GM23338 (cell line): ENCODE measurements at regions not wholly inside any gene's neighbourhood (a gene's known extent, or its start where the extent isn't known, plus 50 kb on each side); places are given as distances from the start of the nearest gene placed in this dataset.

Experiments
- ATAC-seq: fragments of 200-7000 bp; cut with Tn5 transposase; 3 replicates; pipeline ENCODE4 v1.9.1; 2020
- DNase-seq: peaks from one replicate; pipeline ENCODE4 v3.0.0-alpha.2; 2015; ENCODE audit warnings: low spot score
- H2AFZ ChIP-seq: fragments of 200-600 bp; sonication (generic); 2 replicates; pipeline ENCODE4 v1.8.0; 2016; ENCODE audit warnings: antibody characterized with exemption, mild to moderate bottlenecking, moderate library complexity
- H3F3A ChIP-seq: fragments of 200-600 bp; sonication (generic); replicated peaks from 2 replicates; pipeline ENCODE4 v1.8.0; 2017; ENCODE audit warnings: antibody characterized with exemption, mixed run types, low read depth
- H3K27ac ChIP-seq: fragments of 200-600 bp; sonication (generic); 2 replicates; pipeline ENCODE4 v1.6.1; 2016; ENCODE audit warnings: low read depth
- H3K27me3 ChIP-seq: fragments of 200-600 bp; sonication (generic); 2 replicates; pipeline ENCODE4 v1.8.0; 2016; ENCODE audit warnings: mild to moderate bottlenecking, mixed run types, moderate library complexity; ENCODE audit not compliant: insufficient read depth
- H3K36me3 ChIP-seq: fragments of 200-600 bp; sonication (generic); 2 replicates; pipeline ENCODE4 v1.8.0; 2016; ENCODE audit warnings: mild to moderate bottlenecking; ENCODE audit not compliant: insufficient read depth
- H3K4me1 ChIP-seq: fragments of 200-600 bp; sonication (generic); 2 replicates; pipeline ENCODE4 v1.8.0; 2016; ENCODE audit warnings: mild to moderate bottlenecking, moderate library complexity; ENCODE audit not compliant: insufficient read depth
- H3K4me2 ChIP-seq: fragments of 200-600 bp; sonication (generic); 2 replicates; pipeline ENCODE4 v1.7.1; 2017; ENCODE audit warnings: mixed run types
- H3K4me3 ChIP-seq: fragments of 200-600 bp; sonication (generic); 2 replicates; pipeline ENCODE4 v1.6.1; 2016; ENCODE audit warnings: mixed run types
- H3K79me2 ChIP-seq: fragments of 200-600 bp; sonication (generic); replicated peaks from 2 replicates; pipeline ENCODE4 v1.8.0; 2017; ENCODE audit warnings: mild to moderate bottlenecking; ENCODE audit not compliant: insufficient read depth
- H3K9me2 ChIP-seq: fragments of 200-600 bp; sonication (generic); 2 replicates; pipeline ENCODE4 v1.8.0; 2017; ENCODE audit not compliant: insufficient read depth
- H4K20me1 ChIP-seq: fragments of 200-600 bp; sonication (generic); replicated peaks from 2 replicates; pipeline ENCODE4 v1.8.0; 2017; ENCODE audit warnings: mild to moderate bottlenecking; ENCODE audit not compliant: insufficient read depth
- H3K27ac Mint-ChIP-seq: 2 replicates; pipeline ENCODE4 v1.8.0; 2020; ENCODE audit warnings: inconsistent platforms, mild to moderate bottlenecking, moderate library complexity, mixed read lengths
- H3K27me3 Mint-ChIP-seq: 3 replicates; pipeline ENCODE4 v1.8.0; 2022; ENCODE audit warnings: low read depth, mild to moderate bottlenecking, moderate library complexity, mixed read lengths, inconsistent platforms; ENCODE audit not compliant: insufficient read depth, poor library complexity
- H3K36me3 Mint-ChIP-seq: 3 replicates; pipeline ENCODE4 v1.8.0; 2021; ENCODE audit warnings: low read depth, mild to moderate bottlenecking, inconsistent platforms, moderate library complexity, mixed read lengths
- H3K4me1 Mint-ChIP-seq: 3 replicates; pipeline ENCODE4 v1.8.0; 2020; ENCODE audit warnings: mild to moderate bottlenecking, inconsistent platforms, mixed read lengths
- H3K4me3 Mint-ChIP-seq: 3 replicates; pipeline ENCODE4 v1.8.0; 2021; ENCODE audit warnings: moderate library complexity, mild to moderate bottlenecking, inconsistent platforms, mixed read lengths
- H3K9me3 Mint-ChIP-seq: 3 replicates; pipeline ENCODE4 v1.8.0; 2020; ENCODE audit warnings: moderate library complexity, mild to moderate bottlenecking, inconsistent platforms, mixed read lengths
- CREB1 ChIP-seq: fragments of 250-450 bp; sonication (Bioruptor Pico); IDR thresholded peaks from 2 replicates; pipeline ENCODE4 v1.5.0; 2020; ENCODE audit warnings: low read depth, mild to moderate bottlenecking, moderate library complexity
- EZH2 ChIP-seq: fragments of 200-600 bp; sonication (generic); IDR thresholded peaks from one replicate; pipeline ENCODE4 v1.8.0; 2017; ENCODE audit warnings: antibody characterized with exemption, mild to moderate bottlenecking, low read depth; ENCODE audit not compliant: unreplicated experiment
- EZH2phosphoT487 ChIP-seq: fragments of 200-600 bp; sonication (generic); IDR thresholded peaks from one replicate; pipeline ENCODE4 v1.8.1; 2018; ENCODE audit warnings: antibody characterized with exemption; ENCODE audit not compliant: unreplicated experiment
- JUNB ChIP-seq: IDR thresholded peaks from one replicate; pipeline ENCODE4 v1.6.1; 2016; ENCODE audit warnings: antibody characterized with exemption; ENCODE audit not compliant: unreplicated experiment
- NANOG ChIP-seq: IDR thresholded peaks from 2 replicates; pipeline ENCODE4 v1.6.1; 2016; ENCODE audit warnings: antibody characterized with exemption, borderline replicate concordance
- POLR2AphosphoS5 ChIP-seq: IDR thresholded peaks from 2 replicates; pipeline ENCODE4 v1.6.1; 2016; ENCODE audit warnings: antibody characterized with exemption, low read depth
- STAT1 ChIP-seq: IDR thresholded peaks from one replicate; pipeline ENCODE4 v1.6.1; 2016; ENCODE audit warnings: antibody characterized with exemption; ENCODE audit not compliant: unreplicated experiment
- ZNF114 ChIP-seq: fragments of 250-450 bp; sonication (Bioruptor Pico); IDR thresholded peaks from 2 replicates; pipeline ENCODE4 v1.5.0; 2020; ENCODE audit warnings: mild to moderate bottlenecking, moderate library complexity
- ZNF331 ChIP-seq: fragments of 250-450 bp; sonication (Bioruptor Pico); IDR thresholded peaks from 2 replicates; pipeline ENCODE4 v1.5.0; 2020; ENCODE audit warnings: low read depth, mild to moderate bottlenecking, moderate library complexity
- TF ChIP-seq, protein P1 (sequence below): fragments of 250-450 bp; sonication (Bioruptor Pico); IDR thresholded peaks from 2 replicates; pipeline ENCODE4 v1.5.0; 2020; ENCODE audit warnings: mild to moderate bottlenecking, moderate library complexity
- TF ChIP-seq, protein P2 (sequence below): IDR thresholded peaks from one replicate; pipeline ENCODE4 v1.6.1; 2018; ENCODE audit warnings: antibody characterized with exemption; ENCODE audit not compliant: unreplicated experiment
- TF ChIP-seq, protein P3 (sequence below), 2 experiments: fragments of 200-600 bp in 1 of 2; sonication (generic) in 1 of 2; conservative IDR thresholded peaks; 2 replicates each; pipeline versions ENCODE4 v1.5.1 to v1.6.1; 2016 to 2017; ENCODE audit warnings: antibody characterized with exemption in 2 of 2, low read depth in 2 of 2, mild to moderate bottlenecking in 2 of 2, moderate library complexity in 1 of 2
- TF ChIP-seq, protein P4 (sequence below): IDR thresholded peaks from 2 replicates; pipeline ENCODE4 v1.6.1; 2016; ENCODE audit warnings: antibody characterized with exemption

DNA sequence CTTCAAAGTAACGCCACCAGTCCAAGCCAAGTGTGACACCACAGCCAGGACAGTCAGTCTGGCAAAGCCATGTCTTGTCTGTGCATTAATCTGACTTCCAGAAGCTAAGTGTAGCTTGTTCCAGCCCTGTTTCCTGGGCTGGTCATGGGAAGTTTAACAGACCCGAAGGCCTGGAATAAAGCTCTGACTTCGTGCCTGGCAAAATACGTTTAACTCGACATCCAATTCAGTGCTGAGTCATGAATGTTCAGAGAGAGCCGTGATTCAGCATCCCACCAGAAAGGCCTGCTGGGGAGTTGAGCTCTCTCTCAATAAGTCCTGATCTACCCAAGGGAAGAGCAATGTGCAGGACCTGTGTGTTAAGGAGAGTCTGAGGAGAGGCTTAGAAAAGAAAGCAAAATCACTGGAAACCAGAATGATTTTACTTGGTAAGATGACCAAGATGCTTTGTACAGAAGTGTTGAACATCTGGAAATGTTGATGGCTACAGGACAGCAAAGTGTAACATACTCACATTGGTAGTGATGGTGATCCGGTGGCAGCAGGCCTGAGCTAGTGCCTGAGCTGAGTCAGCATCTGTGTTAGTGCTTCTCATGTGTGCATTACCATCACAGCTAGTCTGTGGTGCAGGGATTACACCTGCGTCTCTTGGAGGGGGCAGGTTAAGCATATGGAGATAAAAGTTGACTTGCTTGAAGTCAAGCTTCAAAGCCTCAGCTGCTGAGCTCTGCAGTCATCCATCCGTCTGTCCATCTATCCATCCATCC, 743.7 kb upstream of the HS6ST1 start:
- no peaks in the 10 kb centered on the region for H3K4me1 ChIP-seq
- H3K27me3 Mint-ChIP-seq = peaks cover 3% of the 10 kb centered on the region
- no peak overlapping the region for H3K27ac ChIP-seq
- H3K9me2 ChIP-seq = no peaks in the 10 kb centered on the region
- no peaks in the 10 kb centered on the region for H3K36me3 ChIP-seq
- no peak overlapping the region for H3K4me3 Mint-ChIP-seq
- H3K27ac Mint-ChIP-seq = no peak overlapping the region
- no peaks in the 10 kb centered on the region for H3K36me3 Mint-ChIP-seq
- no peak for ATAC-seq
- H4K20me1 ChIP-seq = no peaks in the 10 kb centered on the region
- no peaks in the 10 kb centered on the region for H3K79me2 ChIP-seq
- no peak overlapping the region for H3K4me2 ChIP-seq
- no peaks in the 10 kb centered on the region for H3K4me1 Mint-ChIP-seq
- DNase-seq = no peak
- H3K4me3 ChIP-seq = no peak overlapping the region
- H2AFZ ChIP-seq = peak overlapping the region; percentile 18; the same call in 1 of the 2 replicates
- no peaks in the 10 kb centered on the region for H3K27me3 ChIP-seq
- H3F3A ChIP-seq = no peaks in the 10 kb centered on the region
- TF ChIP-seq, protein P1, sequence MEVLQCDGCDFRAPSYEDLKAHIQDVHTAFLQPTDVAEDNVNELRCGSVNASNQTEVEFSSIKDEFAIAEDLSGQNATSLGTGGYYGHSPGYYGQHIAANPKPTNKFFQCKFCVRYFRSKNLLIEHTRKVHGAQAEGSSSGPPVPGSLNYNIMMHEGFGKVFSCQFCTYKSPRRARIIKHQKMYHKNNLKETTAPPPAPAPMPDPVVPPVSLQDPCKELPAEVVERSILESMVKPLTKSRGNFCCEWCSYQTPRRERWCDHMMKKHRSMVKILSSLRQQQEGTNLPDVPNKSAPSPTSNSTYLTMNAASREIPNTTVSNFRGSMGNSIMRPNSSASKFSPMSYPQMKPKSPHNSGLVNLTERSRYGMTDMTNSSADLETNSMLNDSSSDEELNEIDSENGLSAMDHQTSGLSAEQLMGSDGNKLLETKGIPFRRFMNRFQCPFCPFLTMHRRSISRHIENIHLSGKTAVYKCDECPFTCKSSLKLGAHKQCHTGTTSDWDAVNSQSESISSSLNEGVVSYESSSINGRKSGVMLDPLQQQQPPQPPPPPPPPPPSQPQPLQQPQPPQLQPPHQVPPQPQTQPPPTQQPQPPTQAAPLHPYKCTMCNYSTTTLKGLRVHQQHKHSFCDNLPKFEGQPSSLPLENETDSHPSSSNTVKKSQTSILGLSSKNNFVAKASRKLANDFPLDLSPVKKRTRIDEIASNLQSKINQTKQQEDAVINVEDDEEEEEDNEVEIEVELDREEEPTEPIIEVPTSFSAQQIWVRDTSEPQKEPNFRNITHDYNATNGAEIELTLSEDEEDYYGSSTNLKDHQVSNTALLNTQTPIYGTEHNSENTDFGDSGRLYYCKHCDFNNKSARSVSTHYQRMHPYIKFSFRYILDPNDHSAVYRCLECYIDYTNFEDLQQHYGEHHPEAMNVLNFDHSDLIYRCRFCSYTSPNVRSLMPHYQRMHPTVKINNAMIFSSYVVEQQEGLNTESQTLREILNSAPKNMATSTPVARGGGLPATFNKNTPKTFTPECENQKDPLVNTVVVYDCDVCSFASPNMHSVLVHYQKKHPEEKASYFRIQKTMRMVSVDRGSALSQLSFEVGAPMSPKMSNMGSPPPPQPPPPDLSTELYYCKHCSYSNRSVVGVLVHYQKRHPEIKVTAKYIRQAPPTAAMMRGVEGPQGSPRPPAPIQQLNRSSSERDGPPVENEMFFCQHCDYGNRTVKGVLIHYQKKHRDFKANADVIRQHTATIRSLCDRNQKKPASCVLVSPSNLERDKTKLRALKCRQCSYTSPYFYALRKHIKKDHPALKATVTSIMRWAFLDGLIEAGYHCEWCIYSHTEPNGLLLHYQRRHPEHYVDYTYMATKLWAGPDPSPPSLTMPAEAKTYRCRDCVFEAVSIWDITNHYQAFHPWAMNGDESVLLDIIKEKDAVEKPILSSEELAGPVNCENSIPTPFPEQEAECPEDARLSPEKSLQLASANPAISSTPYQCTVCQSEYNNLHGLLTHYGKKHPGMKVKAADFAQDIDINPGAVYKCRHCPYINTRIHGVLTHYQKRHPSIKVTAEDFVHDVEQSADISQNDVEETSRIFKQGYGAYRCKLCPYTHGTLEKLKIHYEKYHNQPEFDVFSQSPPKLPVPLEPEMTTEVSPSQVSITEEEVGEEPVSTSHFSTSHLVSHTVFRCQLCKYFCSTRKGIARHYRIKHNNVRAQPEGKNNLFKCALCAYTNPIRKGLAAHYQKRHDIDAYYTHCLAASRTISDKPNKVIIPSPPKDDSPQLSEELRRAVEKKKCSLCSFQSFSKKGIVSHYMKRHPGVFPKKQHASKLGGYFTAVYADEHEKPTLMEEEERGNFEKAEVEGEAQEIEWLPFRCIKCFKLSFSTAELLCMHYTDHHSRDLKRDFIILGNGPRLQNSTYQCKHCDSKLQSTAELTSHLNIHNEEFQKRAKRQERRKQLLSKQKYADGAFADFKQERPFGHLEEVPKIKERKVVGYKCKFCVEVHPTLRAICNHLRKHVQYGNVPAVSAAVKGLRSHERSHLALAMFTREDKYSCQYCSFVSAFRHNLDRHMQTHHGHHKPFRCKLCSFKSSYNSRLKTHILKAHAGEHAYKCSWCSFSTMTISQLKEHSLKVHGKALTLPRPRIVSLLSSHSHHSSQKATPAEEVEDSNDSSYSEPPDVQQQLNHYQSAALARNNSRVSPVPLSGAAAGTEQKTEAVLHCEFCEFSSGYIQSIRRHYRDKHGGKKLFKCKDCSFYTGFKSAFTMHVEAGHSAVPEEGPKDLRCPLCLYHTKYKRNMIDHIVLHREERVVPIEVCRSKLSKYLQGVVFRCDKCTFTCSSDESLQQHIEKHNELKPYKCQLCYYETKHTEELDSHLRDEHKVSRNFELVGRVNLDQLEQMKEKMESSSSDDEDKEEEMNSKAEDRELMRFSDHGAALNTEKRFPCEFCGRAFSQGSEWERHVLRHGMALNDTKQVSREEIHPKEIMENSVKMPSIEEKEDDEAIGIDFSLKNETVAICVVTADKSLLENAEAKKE (CRISPR knock-in tag) = no peak
- TF ChIP-seq, protein P2, sequence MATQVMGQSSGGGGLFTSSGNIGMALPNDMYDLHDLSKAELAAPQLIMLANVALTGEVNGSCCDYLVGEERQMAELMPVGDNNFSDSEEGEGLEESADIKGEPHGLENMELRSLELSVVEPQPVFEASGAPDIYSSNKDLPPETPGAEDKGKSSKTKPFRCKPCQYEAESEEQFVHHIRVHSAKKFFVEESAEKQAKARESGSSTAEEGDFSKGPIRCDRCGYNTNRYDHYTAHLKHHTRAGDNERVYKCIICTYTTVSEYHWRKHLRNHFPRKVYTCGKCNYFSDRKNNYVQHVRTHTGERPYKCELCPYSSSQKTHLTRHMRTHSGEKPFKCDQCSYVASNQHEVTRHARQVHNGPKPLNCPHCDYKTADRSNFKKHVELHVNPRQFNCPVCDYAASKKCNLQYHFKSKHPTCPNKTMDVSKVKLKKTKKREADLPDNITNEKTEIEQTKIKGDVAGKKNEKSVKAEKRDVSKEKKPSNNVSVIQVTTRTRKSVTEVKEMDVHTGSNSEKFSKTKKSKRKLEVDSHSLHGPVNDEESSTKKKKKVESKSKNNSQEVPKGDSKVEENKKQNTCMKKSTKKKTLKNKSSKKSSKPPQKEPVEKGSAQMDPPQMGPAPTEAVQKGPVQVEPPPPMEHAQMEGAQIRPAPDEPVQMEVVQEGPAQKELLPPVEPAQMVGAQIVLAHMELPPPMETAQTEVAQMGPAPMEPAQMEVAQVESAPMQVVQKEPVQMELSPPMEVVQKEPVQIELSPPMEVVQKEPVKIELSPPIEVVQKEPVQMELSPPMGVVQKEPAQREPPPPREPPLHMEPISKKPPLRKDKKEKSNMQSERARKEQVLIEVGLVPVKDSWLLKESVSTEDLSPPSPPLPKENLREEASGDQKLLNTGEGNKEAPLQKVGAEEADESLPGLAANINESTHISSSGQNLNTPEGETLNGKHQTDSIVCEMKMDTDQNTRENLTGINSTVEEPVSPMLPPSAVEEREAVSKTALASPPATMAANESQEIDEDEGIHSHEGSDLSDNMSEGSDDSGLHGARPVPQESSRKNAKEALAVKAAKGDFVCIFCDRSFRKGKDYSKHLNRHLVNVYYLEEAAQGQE = no peak
- TF ChIP-seq, protein P3, sequence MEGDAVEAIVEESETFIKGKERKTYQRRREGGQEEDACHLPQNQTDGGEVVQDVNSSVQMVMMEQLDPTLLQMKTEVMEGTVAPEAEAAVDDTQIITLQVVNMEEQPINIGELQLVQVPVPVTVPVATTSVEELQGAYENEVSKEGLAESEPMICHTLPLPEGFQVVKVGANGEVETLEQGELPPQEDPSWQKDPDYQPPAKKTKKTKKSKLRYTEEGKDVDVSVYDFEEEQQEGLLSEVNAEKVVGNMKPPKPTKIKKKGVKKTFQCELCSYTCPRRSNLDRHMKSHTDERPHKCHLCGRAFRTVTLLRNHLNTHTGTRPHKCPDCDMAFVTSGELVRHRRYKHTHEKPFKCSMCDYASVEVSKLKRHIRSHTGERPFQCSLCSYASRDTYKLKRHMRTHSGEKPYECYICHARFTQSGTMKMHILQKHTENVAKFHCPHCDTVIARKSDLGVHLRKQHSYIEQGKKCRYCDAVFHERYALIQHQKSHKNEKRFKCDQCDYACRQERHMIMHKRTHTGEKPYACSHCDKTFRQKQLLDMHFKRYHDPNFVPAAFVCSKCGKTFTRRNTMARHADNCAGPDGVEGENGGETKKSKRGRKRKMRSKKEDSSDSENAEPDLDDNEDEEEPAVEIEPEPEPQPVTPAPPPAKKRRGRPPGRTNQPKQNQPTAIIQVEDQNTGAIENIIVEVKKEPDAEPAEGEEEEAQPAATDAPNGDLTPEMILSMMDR (conservative IDR thresholded peaks at IDR 0.05; ENCODE audit: low read depth in 2 of 2) = no peak
- TF ChIP-seq ZNF331 (no peak), STAT1 (no peak), EZH2 (no peak), NANOG (no peak), EZH2phosphoT487 (no peak), ZNF114 (CRISPR knock-in tag) (no peak), POLR2AphosphoS5 (no peak), CREB1 (no peak), JUNB (no peak)
- TF ChIP-seq, protein P4, sequence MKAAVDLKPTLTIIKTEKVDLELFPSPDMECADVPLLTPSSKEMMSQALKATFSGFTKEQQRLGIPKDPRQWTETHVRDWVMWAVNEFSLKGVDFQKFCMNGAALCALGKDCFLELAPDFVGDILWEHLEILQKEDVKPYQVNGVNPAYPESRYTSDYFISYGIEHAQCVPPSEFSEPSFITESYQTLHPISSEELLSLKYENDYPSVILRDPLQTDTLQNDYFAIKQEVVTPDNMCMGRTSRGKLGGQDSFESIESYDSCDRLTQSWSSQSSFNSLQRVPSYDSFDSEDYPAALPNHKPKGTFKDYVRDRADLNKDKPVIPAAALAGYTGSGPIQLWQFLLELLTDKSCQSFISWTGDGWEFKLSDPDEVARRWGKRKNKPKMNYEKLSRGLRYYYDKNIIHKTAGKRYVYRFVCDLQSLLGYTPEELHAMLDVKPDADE = no peak
- no peaks in the 10 kb centered on the region for H3K9me3 Mint-ChIP-seq
